Large intestine (tissue), 3 donors: ENCODE measurements at regions not wholly inside any gene's neighbourhood (a gene's known extent, or its start where the extent isn't known, plus 50 kb on each side); places are given as distances from the start of the nearest gene placed in this dataset.
"Not testable (repeated sequence)": the region's sequence is repeated elsewhere in the genome, so short reads cannot be mapped to it uniquely, and the experiment has no call there.

ENCODE experiments used
- DNase-seq, 2 donors: peaks; one replicate each; pipeline versions ENCODE4 v3.0.0 to v3.0.0-alpha.2; 2013
- H3K27ac ChIP-seq: one replicate; pipeline ENCODE4 v1.5.1; 2013; ENCODE audit warnings: low read length
- H3K27me3 ChIP-seq: 2 replicates; pipeline ENCODE4 v1.6.1; 2013; ENCODE audit warnings: low read length; ENCODE audit not compliant: control insufficient read depth, insufficient read depth
- H3K36me3 ChIP-seq: 2 replicates; pipeline ENCODE4 v1.6.1; 2013; ENCODE audit warnings: low read length; ENCODE audit not compliant: control insufficient read depth, insufficient read depth
- H3K4me1 ChIP-seq: one replicate; pipeline ENCODE4 v1.6.1; 2013; ENCODE audit warnings: low read length; ENCODE audit not compliant: control insufficient read depth, insufficient read depth
- H3K4me3 ChIP-seq: one replicate; pipeline ENCODE4 v1.5.1; 2013; ENCODE audit warnings: low read length
- H3K9me3 ChIP-seq: one replicate; pipeline ENCODE4 v1.6.1; 2013; ENCODE audit warnings: mild to moderate bottlenecking, low read depth, low read length, moderate library complexity; ENCODE audit not compliant: control insufficient read depth
- WGBS: methylation state at CpG from one replicate; pipeline ENCODE4 v1.1.5; 2013; ENCODE audit warnings: low lambda C conversion rate; ENCODE audit not compliant: insufficient coverage; 5-methylcytosine and 5-hydroxymethylcytosine counted together

DNA sequence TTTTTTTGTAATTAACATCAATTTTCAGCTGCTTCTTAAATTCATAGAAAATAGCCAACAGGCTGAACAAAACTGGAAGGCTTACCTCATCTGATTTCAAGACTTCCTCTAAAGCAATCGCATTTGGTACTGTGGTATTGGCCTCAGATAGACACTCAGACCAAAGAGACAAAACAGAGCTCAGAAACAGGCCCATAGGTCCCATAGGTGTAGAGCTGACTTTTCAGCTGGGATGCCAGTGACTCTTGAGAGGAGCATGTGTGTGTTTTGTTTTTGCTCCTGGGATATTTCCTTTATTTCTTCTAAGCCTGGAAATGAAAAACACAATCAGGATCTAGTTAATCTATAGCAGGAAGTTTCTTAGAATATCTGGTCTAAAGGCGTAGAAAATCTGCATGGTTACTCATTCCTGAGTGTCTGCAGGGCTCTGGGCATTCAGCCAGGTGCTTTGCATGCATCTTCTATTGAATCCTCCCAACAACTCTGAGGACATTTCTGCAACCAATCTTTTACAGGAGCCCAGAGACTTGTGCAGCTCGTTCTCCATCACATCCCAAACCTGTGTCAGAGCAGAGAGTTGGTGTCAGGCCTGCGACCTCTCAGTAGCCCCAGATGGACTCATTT lies 190.8 kb downstream of the RTP5 start:
- Histone ChIP-seq H3K9me3 (no peaks in the 10 kb centered on the region), H3K4me1 (no peaks in the 10 kb centered on the region), H3K27me3 (peaks cover 9% of the 10 kb centered on the region), H3K36me3 (no peaks in the 10 kb centered on the region), H3K4me3 (no peak overlapping the region), H3K27ac (no peak overlapping the region)
- 100% methylated on average over 1 of the region's 4 CpGs for WGBS
- no peak for DNase-seq

DNA sequence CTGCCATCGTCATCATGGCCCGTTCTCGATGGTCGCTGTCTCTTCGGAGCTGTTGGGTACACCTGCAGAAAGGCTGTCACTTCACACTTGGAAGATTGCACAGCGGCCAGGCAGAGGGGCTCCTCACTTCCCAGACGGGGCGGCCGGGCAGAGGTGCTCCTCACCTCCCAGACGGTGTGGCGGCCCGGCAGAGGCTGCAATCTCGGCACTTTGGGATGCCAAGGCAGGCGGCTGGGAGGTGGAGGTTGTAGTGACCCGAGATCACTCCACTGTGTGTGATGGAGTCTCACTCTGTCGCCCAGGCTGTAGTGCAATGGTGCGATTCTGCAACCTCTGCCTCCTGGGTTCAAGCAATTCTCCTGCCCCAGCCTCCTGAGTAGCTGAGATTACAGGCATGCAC lies 192.4 kb downstream of the RTP5 start:
- DNase-seq, H3K4me3 ChIP-seq, H3K9me3 ChIP-seq, H3K36me3 ChIP-seq, H3K4me1 ChIP-seq, H3K27me3 ChIP-seq, H3K27ac ChIP-seq: not testable (repeated sequence)
- WGBS, result no CpG with 5 or more reads among the region's 17 CpGs

- Histone ChIP-seq H3K27me3 (no peaks in the 10 kb centered on the region), H3K36me3 (no peaks in the 10 kb centered on the region), H3K27ac (no peak overlapping the region), H3K4me3 (no peak overlapping the region), H3K9me3 (no peaks in the 10 kb centered on the region), H3K4me1 (no peaks in the 10 kb centered on the region)
- DNase-seq, result no peak
- WGBS, result 60% methylated on average over 1 of the region's 2 CpGs
These were observed 193.9 kb downstream of the RTP5 start for GRCh38 chr2:242063436-242063835.

DNA sequence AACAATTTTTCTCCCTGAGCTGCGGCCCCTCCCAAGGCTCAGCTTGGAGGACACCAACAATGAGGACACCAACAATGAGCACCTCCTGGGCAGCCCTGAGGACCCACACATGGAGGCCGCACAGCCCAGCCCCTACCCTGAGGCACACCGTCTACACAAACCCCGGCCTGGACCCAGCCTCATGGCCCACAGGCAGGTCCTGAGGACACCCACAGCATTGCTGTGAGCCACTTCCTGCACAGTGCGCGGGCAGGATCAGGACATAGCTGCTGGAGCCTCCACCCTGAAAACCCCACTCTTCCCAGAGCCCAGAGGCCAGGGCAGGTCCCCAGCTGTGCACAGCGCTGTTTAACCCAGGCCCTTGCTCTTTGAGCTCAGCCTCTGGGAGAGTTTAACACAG lies 194.3 kb downstream of the RTP5 start:
- Histone ChIP-seq H3K27me3 (no peaks in the 10 kb centered on the region), H3K9me3 (no peaks in the 10 kb centered on the region), H3K4me1 (peaks cover under 1% of the 10 kb centered on the region), H3K27ac (no peak overlapping the region), H3K4me3 (no peak overlapping the region), H3K36me3 (no peaks in the 10 kb centered on the region)
- DNase-seq, result no peak
- no CpG with 5 or more reads among the region's 7 CpGs for WGBS

DNA sequence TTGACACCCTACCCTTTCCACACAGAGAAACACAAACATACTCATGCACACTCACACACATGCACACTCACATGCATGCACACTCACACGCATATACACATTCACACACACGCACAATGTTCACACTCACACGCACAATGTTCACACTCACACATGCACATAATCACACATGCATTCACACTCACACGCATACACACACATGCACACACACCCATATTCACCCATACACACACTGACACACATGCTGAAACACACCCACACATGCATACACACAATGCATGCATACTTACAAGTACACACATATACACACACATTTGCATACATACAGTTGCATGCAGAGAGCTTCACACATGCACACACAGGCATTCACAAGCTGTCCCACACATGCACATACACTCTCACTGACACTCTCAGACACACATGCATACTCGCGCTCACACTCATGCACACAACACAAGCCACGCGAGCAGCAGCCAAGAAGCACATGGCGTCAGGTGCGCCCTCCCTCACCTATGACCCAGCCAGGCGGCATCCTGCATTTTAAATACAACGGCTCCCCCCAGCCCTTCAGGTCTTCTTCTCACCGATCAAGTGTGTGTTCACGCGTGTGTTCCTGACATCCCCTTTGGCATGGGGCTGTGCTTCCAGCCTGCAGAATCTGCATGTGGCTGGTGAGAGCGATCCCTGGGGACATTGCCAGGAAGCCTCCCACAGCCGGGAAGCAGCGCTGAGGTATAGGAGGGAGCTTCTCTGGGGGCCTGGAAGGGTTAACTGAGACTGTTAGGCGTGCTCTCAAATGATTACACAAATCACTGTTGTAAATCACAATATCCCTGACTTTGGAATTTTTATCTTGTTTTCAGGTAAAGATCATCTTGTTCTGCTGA lies 195.1 kb downstream of the RTP5 start:
- H3K27ac ChIP-seq, result no peak overlapping the region
- H3K9me3 ChIP-seq, result no peaks in the 10 kb centered on the region
- no peaks in the 10 kb centered on the region for H3K27me3 ChIP-seq
- no CpG with 5 or more reads among the region's 19 CpGs for WGBS
- no peak overlapping the region for H3K4me3 ChIP-seq
- no peaks in the 10 kb centered on the region for H3K36me3 ChIP-seq
- peaks cover 7% of the 10 kb centered on the region for H3K4me1 ChIP-seq
- DNase-seq, result no peak

- 25% methylated on average over 2 of the region's 11 CpGs for WGBS
These were observed 195.9 kb downstream of the RTP5 start for GRCh38 chr2:242065426-242065825.

DNA sequence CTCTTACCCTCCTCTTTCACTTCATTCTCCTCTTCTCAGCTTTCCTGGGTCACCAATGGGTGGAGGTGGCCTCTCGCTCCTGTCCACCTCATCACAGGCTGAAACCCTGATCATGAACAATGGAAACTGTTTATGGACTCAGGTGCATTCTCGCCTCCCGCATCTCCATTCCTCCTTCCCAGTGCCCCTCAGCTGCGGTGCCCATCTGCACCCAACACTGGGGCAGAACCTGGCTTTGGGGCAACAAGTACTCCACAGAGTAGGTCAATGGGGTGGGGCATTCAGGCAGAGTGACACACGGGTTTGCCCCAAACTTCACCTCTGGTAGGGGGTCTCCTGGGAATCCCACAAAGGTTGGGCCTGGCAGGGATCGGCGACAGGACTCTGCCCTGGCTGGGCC lies 199.5 kb downstream of the RTP5 start:
- Histone ChIP-seq H3K27me3 (no peaks in the 10 kb centered on the region), H3K4me1 (peaks cover 15% of the 10 kb centered on the region), H3K27ac (peak overlapping the region; percentile 31), H3K36me3 (no peaks in the 10 kb centered on the region), H3K4me3 (no peak overlapping the region), H3K9me3 (no peaks in the 10 kb centered on the region)
- DNase-seq, result no peak
- WGBS, result no CpG with 5 or more reads among the region's 7 CpGs

More at GRCh38 chr2:242065426-242065825, 195.9 kb downstream of the RTP5 start:
- Histone ChIP-seq H3K4me1 (peaks cover 11% of the 10 kb centered on the region), H3K4me3 (no peak overlapping the region), H3K9me3 (no peaks in the 10 kb centered on the region), H3K36me3 (no peaks in the 10 kb centered on the region), H3K27me3 (no peaks in the 10 kb centered on the region), H3K27ac (no peak overlapping the region)
- DNase-seq, result peak in 1 of 2 donors; percentile 52

GRCh38 chr2:242069938-242070395 lies 200.4 kb downstream of the RTP5 start:
- DNase-seq, result peak; percentile 64 to 87
- WGBS, result no CpG with 5 or more reads among the region's 12 CpGs
- H3K4me3 ChIP-seq, H3K27me3 ChIP-seq, H3K9me3 ChIP-seq, H3K36me3 ChIP-seq: not testable (repeated sequence)
- H3K4me1 ChIP-seq, result peaks cover 15% of the 10 kb centered on the region
- peak overlapping the region; percentile 49 for H3K27ac ChIP-seq

GRCh38 chr2:242070726-242071125 lies 201.2 kb downstream of the RTP5 start:
- not testable (repeated sequence) for DNase-seq, H3K36me3 ChIP-seq, H3K9me3 ChIP-seq, H3K4me3 ChIP-seq, H3K27ac ChIP-seq, H3K27me3 ChIP-seq
- H3K4me1 ChIP-seq, result peaks cover 15% of the 10 kb centered on the region
- WGBS, result no CpG with 5 or more reads among the region's 11 CpGs

GRCh38 chr2:242071377-242071776 lies 201.8 kb downstream of the RTP5 start:
- not testable (repeated sequence) for DNase-seq, H3K27ac ChIP-seq, H3K27me3 ChIP-seq, H3K9me3 ChIP-seq, H3K4me3 ChIP-seq, H3K36me3 ChIP-seq
- H3K4me1 ChIP-seq, result peaks cover 15% of the 10 kb centered on the region
- WGBS, result no CpG with 5 or more reads among the region's 7 CpGs
